Naive B cell (primary cell): ENCODE measurements at regions not wholly inside any gene's neighbourhood (a gene's known extent, or its start where the extent isn't known, plus 50 kb on each side); places are given as distances from the start of the nearest gene placed in this dataset.
A peak's percentile ranks its signal among the peaks of the same experiment; 100 is the strongest.

Experiments
- ATAC-seq, 2 donors: fragments of 150-1000 bp; cut with Tn5 transposase; 2 replicates each; pipeline ENCODE4 v1.10.0; 2021; ENCODE audit warnings: low read depth in 2 of 2, mild to moderate bottlenecking in 2 of 2, moderate library complexity in 2 of 2
- DNase-seq: peaks from one replicate; pipeline ENCODE4 v3.0.0; 2022
- H3K27ac Mint-ChIP-seq, 6 donors: one replicate each; pipeline ENCODE4 v1.8.0; 2020 to 2022; ENCODE audit warnings: mild to moderate bottlenecking in 6 of 6, mixed read lengths in 6 of 6, moderate library complexity in 5 of 6, inconsistent platforms in 2 of 6
- H3K27me3 Mint-ChIP-seq, 3 donors: one replicate each; pipeline ENCODE4 v1.8.0; 2021 to 2022; ENCODE audit warnings: mixed read lengths in 3 of 3, mild to moderate bottlenecking in 1 of 3
- H3K36me3 Mint-ChIP-seq, 2 donors: one replicate each; pipeline ENCODE4 v1.8.0; 2020 to 2022; ENCODE audit warnings: mixed read lengths in 2 of 2, inconsistent platforms in 1 of 2, mild to moderate bottlenecking in 1 of 2
- H3K4me1 Mint-ChIP-seq, 3 donors: one replicate each; pipeline ENCODE4 v1.8.0; 2020 to 2022; ENCODE audit warnings: mixed read lengths in 3 of 3, inconsistent platforms in 1 of 3, mild to moderate bottlenecking in 1 of 3, moderate library complexity in 1 of 3
- H3K4me3 Mint-ChIP-seq, 8 donors: one replicate each; pipeline ENCODE4 v1.8.0; 2020 to 2022; ENCODE audit warnings: mild to moderate bottlenecking in 8 of 8, mixed read lengths in 8 of 8, moderate library complexity in 8 of 8, inconsistent platforms in 2 of 8
- H3K9me3 Mint-ChIP-seq, 7 donors: one replicate each; pipeline ENCODE4 v1.8.0; 2020 to 2022; ENCODE audit warnings: mixed read lengths in 7 of 7, mild to moderate bottlenecking in 5 of 7, inconsistent platforms in 2 of 7, moderate library complexity in 1 of 7

- Mint-ChIP-seq H3K27ac (peak overlapping the region in 5 of 6 donors; percentile 86 to 99 (median 94)), H3K4me3 (peak overlapping the region in 4 of 8 donors; percentile 26 to 91 (median 60))
Measured at GRCh38 chr17:77885678-77886386, 72.7 kb upstream of the TNRC6C start.

DNA sequence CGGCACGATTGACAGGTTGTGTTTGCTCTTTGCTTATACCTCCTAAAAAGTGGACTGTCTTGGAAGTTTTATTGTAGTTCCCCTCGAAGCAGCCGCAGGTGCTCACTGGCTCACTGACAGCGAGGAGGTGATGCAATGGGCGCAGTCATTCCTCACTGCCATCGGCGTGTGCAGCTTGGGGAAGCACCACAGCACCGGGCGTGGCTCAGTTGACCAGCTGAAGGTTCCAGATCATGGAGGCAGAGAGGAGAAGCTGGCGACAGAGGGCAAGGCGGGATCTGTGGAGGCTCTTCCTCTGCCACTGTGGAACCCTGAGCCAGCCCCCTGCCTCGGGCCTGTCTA is 72.1 kb upstream of the TNRC6C start:
- H3K27me3 Mint-ChIP-seq = peaks cover 10 to 34% (median 12%) of the 10 kb centered on the region in 3 donors
- H3K4me3 Mint-ChIP-seq = peak overlapping the region in 7 of 8 donors; percentile 19 to 91 (median 69)
- peak overlapping the region; percentile 79 to 99 (median 98) for H3K27ac Mint-ChIP-seq
- H3K36me3 Mint-ChIP-seq = no peaks in the 10 kb centered on the region
- no peak for DNase-seq
- no peaks in the 10 kb centered on the region for H3K9me3 Mint-ChIP-seq
- peaks cover 61 to 76% (median 75%) of the 10 kb centered on the region in 3 donors for H3K4me1 Mint-ChIP-seq
- no peak for ATAC-seq

More at GRCh38 chr17:77885678-77886386, 72.7 kb upstream of the TNRC6C start:
- Mint-ChIP-seq H3K36me3 (no peaks in the 10 kb centered on the region), H3K27me3 (peaks cover 9 to 29% (median 12%) of the 10 kb centered on the region in 3 donors), H3K4me1 (peaks cover 64 to 81% (median 77%) of the 10 kb centered on the region in 3 donors), H3K9me3 (no peaks in the 10 kb centered on the region)
- no peak for ATAC-seq
- DNase-seq = no peak

- DNase-seq (no peak), ATAC-seq (no peak)
- no peaks in the 10 kb centered on the region for H3K9me3 Mint-ChIP-seq
- peak overlapping the region; percentile 83 to 91 (median 90) for H3K4me3 Mint-ChIP-seq
- no peaks in the 10 kb centered on the region for H3K36me3 Mint-ChIP-seq
- H3K27me3 Mint-ChIP-seq = peaks cover 12 to 39% (median 15%) of the 10 kb centered on the region in 3 donors
- H3K4me1 Mint-ChIP-seq = peaks cover 54 to 69% (median 68%) of the 10 kb centered on the region in 3 donors
- H3K27ac Mint-ChIP-seq = peak overlapping the region; percentile 94 to 99 (median 98)
Measured at GRCh38 chr17:77887110-77887463, 71.4 kb upstream of the TNRC6C start.

- H3K27me3 Mint-ChIP-seq = peaks cover 12 to 44% (median 15%) of the 10 kb centered on the region in 3 donors
- peak overlapping the region; percentile 94 to 99 (median 98) for H3K27ac Mint-ChIP-seq
- peak overlapping the region; percentile 83 to 91 (median 90) for H3K4me3 Mint-ChIP-seq
- no peaks in the 10 kb centered on the region for H3K9me3 Mint-ChIP-seq
- no peaks in the 10 kb centered on the region for H3K36me3 Mint-ChIP-seq
- ATAC-seq = peak; percentile 93
- H3K4me1 Mint-ChIP-seq = peaks cover 48 to 67% (median 63%) of the 10 kb centered on the region in 3 donors
- peak; percentile 89 for DNase-seq
Measured at GRCh38 chr17:77887464-77888241, 70.8 kb upstream of the TNRC6C start.

DNA sequence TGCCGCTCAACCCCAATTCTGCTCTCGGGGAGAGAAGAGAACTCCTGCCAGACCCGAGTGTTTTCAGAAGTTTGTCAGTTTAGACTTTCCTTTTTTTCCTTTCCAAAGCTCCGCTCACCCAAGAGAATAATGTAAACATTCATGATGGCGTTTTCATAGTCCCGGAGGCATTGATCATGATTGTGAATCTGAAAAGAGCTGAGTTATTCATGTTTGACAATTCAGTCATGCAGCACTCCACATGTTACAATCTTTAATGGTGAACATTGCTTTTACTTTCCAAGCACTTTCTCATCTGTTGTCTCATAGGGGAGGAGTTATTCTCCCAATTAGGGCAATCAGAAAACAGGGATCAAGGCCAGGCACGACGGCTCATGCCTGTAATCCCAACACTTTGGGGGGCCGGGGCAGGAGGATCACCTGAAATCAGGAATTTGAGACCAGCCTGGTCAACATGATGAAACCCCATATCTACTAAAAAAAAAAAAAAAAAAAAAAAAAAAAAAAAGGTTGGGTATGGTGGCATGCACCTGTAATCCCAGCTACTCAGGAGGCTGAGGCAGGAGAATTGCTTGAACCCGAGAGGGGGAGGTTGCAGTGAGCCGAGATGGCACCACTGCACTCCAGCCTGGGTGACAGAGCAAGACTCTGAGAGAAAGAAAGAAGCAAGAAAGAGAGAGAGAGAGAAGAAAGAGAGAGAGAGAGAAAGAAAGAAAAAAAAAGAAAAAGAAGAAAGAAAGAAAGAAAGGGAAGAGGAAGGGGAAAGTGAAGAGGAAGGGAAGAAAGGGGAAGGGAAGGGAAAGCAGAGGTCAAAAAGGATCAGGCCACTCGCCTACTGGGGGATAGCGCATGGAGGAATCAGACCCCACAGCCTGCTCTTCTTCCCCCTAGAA is 70.0 kb upstream of the TNRC6C start:
- peaks cover 12 to 52% (median 23%) of the 10 kb centered on the region in 3 donors for H3K27me3 Mint-ChIP-seq
- no peaks in the 10 kb centered on the region for H3K9me3 Mint-ChIP-seq
- H3K4me3 Mint-ChIP-seq = peak overlapping the region; percentile 83 to 91 (median 90)
- H3K27ac Mint-ChIP-seq = peak overlapping the region; percentile 94 to 99 (median 98)
- peaks cover 49 to 71% (median 65%) of the 10 kb centered on the region in 3 donors for H3K4me1 Mint-ChIP-seq
- no peaks in the 10 kb centered on the region for H3K36me3 Mint-ChIP-seq
- DNase-seq (no peak), ATAC-seq (peak; percentile 33 to 36)

GRCh38 chr17:77889135-77889505 is 69.4 kb upstream of the TNRC6C start:
- Mint-ChIP-seq H3K4me1 (peaks cover 49 to 71% (median 65%) of the 10 kb centered on the region in 3 donors), H3K27ac (peak overlapping the region in 4 of 6 donors; percentile 80 to 96 (median 90)), H3K4me3 (peak overlapping the region in 6 of 8 donors; percentile 30 to 83 (median 52)), H3K36me3 (no peaks in the 10 kb centered on the region), H3K9me3 (no peaks in the 10 kb centered on the region), H3K27me3 (peaks cover 18 to 57% (median 29%) of the 10 kb centered on the region in 3 donors)
- ATAC-seq (no peak), DNase-seq (no peak)

DNA sequence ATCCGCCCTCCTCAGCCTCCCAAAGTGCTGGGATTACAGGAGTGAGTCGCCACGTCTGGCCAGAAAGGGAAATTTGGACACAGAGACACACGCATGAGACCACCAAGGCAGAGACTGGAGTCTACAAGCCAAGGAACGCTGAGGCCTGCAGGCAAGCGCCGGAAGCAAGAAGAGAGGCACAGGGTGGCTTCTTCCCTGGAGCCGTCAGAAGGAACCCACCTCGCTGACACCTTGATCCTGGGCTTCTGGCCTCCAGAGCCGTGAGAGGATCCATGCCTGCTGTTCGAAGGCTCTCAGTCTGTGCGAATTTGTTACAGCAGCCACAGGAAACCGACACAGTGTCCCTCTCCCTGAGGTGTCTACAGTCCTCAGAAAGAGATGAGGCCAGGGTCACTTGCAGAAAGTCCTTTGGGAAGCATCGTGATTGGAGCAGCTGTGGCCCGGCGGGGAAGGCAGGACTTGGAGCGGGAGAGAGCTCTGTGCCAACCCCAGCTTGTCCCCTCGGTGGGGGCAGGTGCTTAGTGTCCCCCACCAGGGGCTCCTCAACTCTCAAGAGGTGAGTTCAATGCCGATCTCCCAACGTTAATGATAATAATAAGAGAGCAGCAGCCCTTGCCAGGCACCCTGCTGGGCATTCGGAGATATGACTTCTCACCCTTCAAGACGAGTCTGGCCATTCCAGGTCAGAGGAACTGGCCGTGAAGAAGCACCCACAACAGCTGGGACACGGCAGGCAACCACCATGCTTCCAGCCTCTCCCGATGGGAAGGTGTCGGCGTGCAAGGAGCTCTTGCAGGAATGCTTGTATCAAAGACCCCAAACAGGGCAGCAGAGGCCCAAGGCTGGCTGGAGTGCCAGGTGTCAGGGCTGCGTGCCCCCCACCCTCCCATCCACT is 68.4 kb upstream of the TNRC6C start:
- H3K27me3 Mint-ChIP-seq = peaks cover 26 to 62% (median 32%) of the 10 kb centered on the region in 3 donors
- no peak for DNase-seq
- no peak for ATAC-seq
- no peaks in the 10 kb centered on the region for H3K36me3 Mint-ChIP-seq
- peak overlapping the region in 3 of 6 donors; percentile 15 to 88 (median 79) for H3K27ac Mint-ChIP-seq
- no peaks in the 10 kb centered on the region for H3K9me3 Mint-ChIP-seq
- H3K4me1 Mint-ChIP-seq = peaks cover 46 to 68% (median 58%) of the 10 kb centered on the region in 3 donors
- peak overlapping the region in 2 of 8 donors; percentile 6 to 16 for H3K4me3 Mint-ChIP-seq

- Mint-ChIP-seq H3K27ac (no peak overlapping the region), H3K4me3 (no peak overlapping the region), H3K4me1 (peaks cover 42 to 61% (median 56%) of the 10 kb centered on the region in 3 donors), H3K9me3 (no peaks in the 10 kb centered on the region), H3K36me3 (no peaks in the 10 kb centered on the region), H3K27me3 (peaks cover 26 to 62% (median 32%) of the 10 kb centered on the region in 3 donors)
- no peak for DNase-seq
- no peak for ATAC-seq
Measured at GRCh38 chr17:77890771-77891170, 67.7 kb upstream of the TNRC6C start.

GRCh38 chr17:77891602-77892001 is 66.9 kb upstream of the TNRC6C start:
- peak overlapping the region in 1 of 6 donors; percentile 80 for H3K27ac Mint-ChIP-seq
- no peaks in the 10 kb centered on the region for H3K36me3 Mint-ChIP-seq
- H3K27me3 Mint-ChIP-seq = peaks cover 26 to 63% (median 32%) of the 10 kb centered on the region in 3 donors
- H3K4me1 Mint-ChIP-seq = peaks cover 35 to 53% (median 49%) of the 10 kb centered on the region in 3 donors
- DNase-seq (no peak), ATAC-seq (no peak)
- H3K4me3 Mint-ChIP-seq = no peak overlapping the region
- no peaks in the 10 kb centered on the region for H3K9me3 Mint-ChIP-seq

DNA sequence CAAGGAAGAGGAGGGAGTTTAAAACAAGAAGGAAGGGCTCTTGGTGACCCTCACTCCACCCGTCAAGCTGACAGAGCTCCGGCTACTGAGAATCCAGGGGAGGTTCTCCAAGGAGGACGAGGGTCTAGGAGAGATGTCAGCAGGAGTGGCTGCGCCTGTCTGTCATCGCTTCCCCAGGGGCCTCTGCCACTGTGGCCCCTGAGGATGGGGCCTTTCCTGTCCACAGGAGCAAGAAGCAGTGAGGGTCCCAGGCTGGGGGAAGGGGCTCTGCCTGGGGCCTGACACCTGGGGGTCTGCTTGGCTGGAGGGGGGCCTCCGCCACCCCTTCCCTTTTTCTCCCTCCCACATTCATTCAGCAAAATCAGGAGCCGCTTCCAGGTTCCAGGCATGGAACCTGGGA is 66.5 kb upstream of the TNRC6C start:
- Mint-ChIP-seq H3K27ac (no peak overlapping the region), H3K4me1 (peaks cover 32 to 48% (median 45%) of the 10 kb centered on the region in 3 donors), H3K36me3 (no peaks in the 10 kb centered on the region), H3K4me3 (no peak overlapping the region), H3K27me3 (peaks cover 28 to 68% (median 32%) of the 10 kb centered on the region in 3 donors), H3K9me3 (no peaks in the 10 kb centered on the region)
- ATAC-seq (no peak), DNase-seq (no peak)

- Mint-ChIP-seq H3K36me3 (no peaks in the 10 kb centered on the region), H3K4me1 (peaks cover 26 to 43% (median 40%) of the 10 kb centered on the region in 3 donors), H3K9me3 (no peaks in the 10 kb centered on the region), H3K27me3 (peaks cover 31 to 73% (median 32%) of the 10 kb centered on the region in 3 donors), H3K27ac (peak overlapping the region in 1 of 6 donors; percentile 32), H3K4me3 (no peak overlapping the region)
- ATAC-seq (no peak), DNase-seq (no peak)
Measured at GRCh38 chr17:77892469-77893143, 65.9 kb upstream of the TNRC6C start.
